IMR-90 (cell line): ENCODE measurements at regions not wholly inside any gene's neighbourhood (a gene's known extent, or its start where the extent isn't known, plus 50 kb on each side); places are given as distances from the start of the nearest gene placed in this dataset.

Source experiments
- ATAC-seq: fragments of 200-7000 bp; cut with Tn5 transposase; 2 replicates; pipeline ENCODE4 v1.9.1; 2020; ENCODE audit warnings: low read depth, mild to moderate bottlenecking, moderate library complexity
- BruUV-seq: library from RNA; stranded (reverse); fragments of 400-500 nt; replicated peaks from 2 replicates; lab custom pipeline; 2021; lab: Mats Ljungman, UMichigan
- CTCF ChIA-PET: fragments of 300-600 bp; formaldehyde crosslinking; extraction: SDS; loops from one replicate; lab custom pipeline; 2021; ENCODE audit warnings: antibody characterized with exemption; lab: Yijun Ruan, JAX
- POLR2A ChIA-PET: fragments of 300-600 bp; sonication (Branson Sonifier 250); formaldehyde crosslinking; loops from one replicate; lab custom pipeline; 2022; ENCODE audit warnings: antibody characterized with exemption; ENCODE audit not compliant: unreplicated experiment; lab: Charles Lee
- DNase-seq: peaks from one replicate; pipeline ENCODE4 v3.0.0; 2013
- H2AFZ ChIP-seq: replicated peaks from 2 replicates; pipeline ENCODE3; 2013; ENCODE audit warnings: low read length, mild to moderate bottlenecking; ENCODE audit not compliant: poor library complexity
- H2AK5ac ChIP-seq: 2 replicates; pipeline ENCODE4 v1.6.1; 2013; ENCODE audit warnings: low read depth, low read length, inconsistent platforms
- H2AK9ac ChIP-seq: replicated peaks from 2 replicates; pipeline ENCODE3; 2013; ENCODE audit warnings: mild to moderate bottlenecking, low read depth, low read length, moderate library complexity; ENCODE audit not compliant: poor library complexity
- H2BK120ac ChIP-seq: 2 replicates; pipeline ENCODE4 v1.6.1; 2013; ENCODE audit warnings: low read depth, low read length, inconsistent platforms
- H2BK15ac ChIP-seq: 3 replicates; pipeline ENCODE4 v1.6.1; 2013; ENCODE audit warnings: low read depth, low read length, inconsistent platforms
- H2BK20ac ChIP-seq: 2 replicates; pipeline ENCODE4 v1.6.1; 2013; ENCODE audit warnings: low read depth, mild to moderate bottlenecking, inconsistent platforms, low read length, moderate library complexity
- H2BK5ac ChIP-seq: 2 replicates; pipeline ENCODE4 v1.6.1; 2013; ENCODE audit warnings: mild to moderate bottlenecking, low read depth, low read length, inconsistent platforms; ENCODE audit not compliant: poor library complexity, severe bottlenecking
- H3K14ac ChIP-seq: replicated peaks from 2 replicates; pipeline ENCODE4 v1.6.1; 2013; ENCODE audit warnings: low read depth, low read length, inconsistent platforms
- H3K18ac ChIP-seq: 2 replicates; pipeline ENCODE4 v1.6.1; 2013; ENCODE audit warnings: low read depth, low read length, control low read depth
- H3K23ac ChIP-seq: 2 replicates; pipeline ENCODE4 v1.6.1; 2013; ENCODE audit warnings: low read depth, low read length, inconsistent platforms
- H3K27ac ChIP-seq: 2 replicates; pipeline ENCODE4 v1.5.1; 2013; ENCODE audit warnings: mild to moderate bottlenecking, control low read depth, low read length; ENCODE audit not compliant: insufficient read depth
- H3K27me3 ChIP-seq: 2 replicates; pipeline ENCODE4 v1.6.1; 2013; ENCODE audit warnings: low read length; ENCODE audit not compliant: control insufficient read depth, insufficient read depth
- H3K36me3 ChIP-seq: 2 replicates; pipeline ENCODE4 v1.6.1; 2013; ENCODE audit warnings: low read length, mixed read lengths; ENCODE audit not compliant: control insufficient read depth, insufficient read depth
- H3K4ac ChIP-seq: 2 replicates; pipeline ENCODE4 v1.6.1; 2013; ENCODE audit warnings: low read depth, low read length, inconsistent platforms
- H3K4me1 ChIP-seq: 2 replicates; pipeline ENCODE4 v1.6.1; 2013; ENCODE audit warnings: low read length, mixed read lengths; ENCODE audit not compliant: control insufficient read depth, insufficient read depth
- H3K4me2 ChIP-seq: 2 replicates; pipeline ENCODE4 v1.6.1; 2013; ENCODE audit warnings: low read depth, mild to moderate bottlenecking, control low read depth, low read length, moderate library complexity
- H3K4me3 ChIP-seq: 2 replicates; pipeline ENCODE4 v1.5.1; 2013; ENCODE audit warnings: low read depth, mild to moderate bottlenecking, control low read depth, low read length, moderate library complexity; ENCODE audit not compliant: insufficient read depth
- H3K56ac ChIP-seq: 2 replicates; pipeline ENCODE4 v1.6.1; 2013; ENCODE audit warnings: low read length, inconsistent platforms; ENCODE audit not compliant: insufficient read depth; ENCODE audit errors: extremely low read depth
- H3K79me1 ChIP-seq, 2 experiments: 2 replicates each; pipeline ENCODE4 v1.6.1; 2013; ENCODE audit warnings: low read length in 2 of 2, inconsistent platforms in 1 of 2, low read depth in 1 of 2
- H3K9ac ChIP-seq: 2 replicates; pipeline ENCODE4 v1.6.1; 2013; ENCODE audit warnings: low read depth, low read length, control low read depth
- H3K9me1 ChIP-seq: 2 replicates; pipeline ENCODE4 v1.6.1; 2013; ENCODE audit warnings: low read length, inconsistent platforms; ENCODE audit not compliant: insufficient read depth
- H3K9me3 ChIP-seq: 2 replicates; pipeline ENCODE4 v1.6.1; 2013; ENCODE audit warnings: low read length; ENCODE audit not compliant: control insufficient read depth, insufficient read depth
- H4K20me1 ChIP-seq: 2 replicates; pipeline ENCODE4 v1.6.1; 2013; ENCODE audit warnings: low read length, inconsistent platforms; ENCODE audit not compliant: insufficient read depth
- H4K5ac ChIP-seq: 2 replicates; pipeline ENCODE4 v1.6.1; 2013; ENCODE audit warnings: mild to moderate bottlenecking, low read depth, low read length, control low read depth
- H4K8ac ChIP-seq, 2 experiments: 2 replicates each; pipeline ENCODE4 v1.6.1; 2013; ENCODE audit warnings: low read depth in 2 of 2, low read length in 2 of 2, control low read depth in 1 of 2, inconsistent platforms in 1 of 2
- H4K91ac ChIP-seq: 2 replicates; pipeline ENCODE4 v1.6.1; 2013; ENCODE audit warnings: low read depth, low read length, inconsistent platforms; ENCODE audit not compliant: insufficient read depth
- CEBPB ChIP-seq: IDR thresholded peaks from 2 replicates; pipeline ENCODE4 v1.6.1; 2012; ENCODE audit warnings: low read depth, low read length, improper control_type of control experiment
- CHD1 ChIP-seq: IDR thresholded peaks from 2 replicates; pipeline ENCODE4 v1.6.1; 2012; ENCODE audit warnings: low read depth, low read length, improper control_type of control experiment
- MAFK ChIP-seq: IDR thresholded peaks from 2 replicates; pipeline ENCODE4 v1.6.1; 2012; ENCODE audit warnings: low read depth, low read length, improper control_type of control experiment
- MAZ ChIP-seq: IDR thresholded peaks from 2 replicates; pipeline ENCODE4 v1.6.1; 2012; ENCODE audit warnings: low read depth, mild to moderate bottlenecking, low read length, improper control_type of control experiment, moderate library complexity, borderline replicate concordance
- MXI1 ChIP-seq: IDR thresholded peaks from 2 replicates; pipeline ENCODE4 v1.6.1; 2012; ENCODE audit warnings: low read depth, mild to moderate bottlenecking, low read length, moderate library complexity, borderline replicate concordance
- NFE2L2 ChIP-seq: fragments of 150-350 bp; IDR thresholded peaks from 2 replicates; pipeline ENCODE4 v1.6.1; 2016; ENCODE audit warnings: low read depth, mild to moderate bottlenecking, low read length
- POLR2A ChIP-seq: IDR thresholded peaks from 2 replicates; pipeline ENCODE4 v1.6.1; 2012; ENCODE audit warnings: mild to moderate bottlenecking, low read depth, low read length
- SMC3 ChIP-seq: fragments of 150-350 bp; IDR thresholded peaks from 2 replicates; pipeline ENCODE4 v1.6.1; 2016; ENCODE audit warnings: low read depth, mild to moderate bottlenecking, antibody characterized with exemption, low read length, moderate library complexity
- WGBS, 2 experiments: methylation state at CpG; one replicate each; pipeline versions ENCODE4 v1.1.5 to v1.1.7; 2013; ENCODE audit warnings: missing lambda C conversion rate in 2 of 2; ENCODE audit not compliant: insufficient read length in 1 of 2; ENCODE audit errors: extremely low coverage in 2 of 2; 5-methylcytosine and 5-hydroxymethylcytosine counted together
- dilution Hi-C: fragments of 300-500 bp; cut with HindIII; formaldehyde crosslinking; loops from one replicate; pipeline ENCODE4 v1.14.3; 2018; ENCODE audit warnings: low sequenced_read_pairs; ENCODE audit not compliant: unreplicated experiment
- in situ Hi-C: fragments of 300-500 bp; cut with MboI; formaldehyde crosslinking; loops from 3 replicates; pipeline ENCODE4 v1.14.3; 2019; ENCODE audit warnings: low sequenced_read_pairs, inconsistent platforms, mixed read lengths
- intact Hi-C: fragments of 100-400 bp; cut with micrococcal nuclease; formaldehyde crosslinking; loops from 2 replicates; pipeline ENCODE4 v1.10.0; 2022
- TF ChIP-seq, protein P1 (sequence below): fragments of 150-350 bp; IDR thresholded peaks from 2 replicates; pipeline ENCODE4 v1.6.1; 2017; ENCODE audit warnings: mild to moderate bottlenecking, antibody characterized with exemption, low read length, low read depth
- TF ChIP-seq, protein P2 (sequence below): fragments of 150-350 bp; IDR thresholded peaks from 2 replicates; pipeline ENCODE4 v1.6.1; 2016; ENCODE audit warnings: low read depth, mild to moderate bottlenecking, low read length, moderate library complexity, borderline replicate concordance
- TF ChIP-seq, protein P3 (sequence below): conservative IDR thresholded peaks from 2 replicates; pipeline ENCODE4 v1.5.1; 2012; ENCODE audit warnings: mild to moderate bottlenecking, low read depth, low read length, improper control_type of control experiment

DNA sequence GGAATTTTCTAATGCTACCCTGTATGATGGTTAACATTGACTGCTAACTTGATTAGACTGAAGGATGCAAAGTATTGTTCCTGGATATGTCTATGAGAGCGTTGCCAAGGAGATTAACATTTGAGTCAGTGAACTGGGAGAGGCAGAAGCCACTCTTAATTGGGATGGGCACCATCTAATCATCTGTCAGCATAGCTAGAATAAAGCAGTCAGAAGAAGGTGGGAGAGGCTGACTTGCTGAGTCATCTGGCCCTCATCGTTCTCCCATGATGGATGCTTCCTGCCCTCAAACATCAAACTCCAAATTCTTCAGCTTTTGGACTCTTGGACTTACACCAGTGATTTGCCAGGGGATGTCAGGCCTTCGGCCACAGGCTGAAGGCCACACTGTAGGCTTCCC lies 878.5 kb downstream of the PCDH7 start:
- ChIA-PET POLR2A (no interaction called here), CTCF (no interaction called here)
- H3K56ac ChIP-seq = no peak overlapping the region
- no TSS peak for BruUV-seq
- H2AK9ac ChIP-seq = no peak overlapping the region
- no peak overlapping the region for H3K18ac ChIP-seq
- WGBS, 2 experiments = no CpG with 5 or more reads among the region's 3 CpGs
- no peak overlapping the region for H2BK5ac ChIP-seq
- intact Hi-C loops = no loop called here
- no peak overlapping the region for H4K5ac ChIP-seq
- no peak overlapping the region for H2BK15ac ChIP-seq
- no peak for ATAC-seq
- H3K27ac ChIP-seq = no peak overlapping the region
- in situ Hi-C loops = no loop called here
- no peaks in the 10 kb centered on the region for H4K20me1 ChIP-seq
- no peak overlapping the region for H3K4me3 ChIP-seq
- no peak overlapping the region for H3K14ac ChIP-seq
- H2BK120ac ChIP-seq = no peak overlapping the region
- H3K4me1 ChIP-seq = no peaks in the 10 kb centered on the region
- no peak for TF ChIP-seq MAFK
- no peak for TF ChIP-seq CHD1
- TF ChIP-seq NFE2L2 = no peak
- TF ChIP-seq MXI1 = no peak
- TF ChIP-seq CEBPB = no peak
- TF ChIP-seq POLR2A = no peak
- no peak for TF ChIP-seq MAZ
- no peak for TF ChIP-seq SMC3
- TF ChIP-seq, protein P1, sequence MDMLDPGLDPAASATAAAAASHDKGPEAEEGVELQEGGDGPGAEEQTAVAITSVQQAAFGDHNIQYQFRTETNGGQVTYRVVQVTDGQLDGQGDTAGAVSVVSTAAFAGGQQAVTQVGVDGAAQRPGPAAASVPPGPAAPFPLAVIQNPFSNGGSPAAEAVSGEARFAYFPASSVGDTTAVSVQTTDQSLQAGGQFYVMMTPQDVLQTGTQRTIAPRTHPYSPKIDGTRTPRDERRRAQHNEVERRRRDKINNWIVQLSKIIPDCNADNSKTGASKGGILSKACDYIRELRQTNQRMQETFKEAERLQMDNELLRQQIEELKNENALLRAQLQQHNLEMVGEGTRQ = no peak
- TF ChIP-seq, protein P2, sequence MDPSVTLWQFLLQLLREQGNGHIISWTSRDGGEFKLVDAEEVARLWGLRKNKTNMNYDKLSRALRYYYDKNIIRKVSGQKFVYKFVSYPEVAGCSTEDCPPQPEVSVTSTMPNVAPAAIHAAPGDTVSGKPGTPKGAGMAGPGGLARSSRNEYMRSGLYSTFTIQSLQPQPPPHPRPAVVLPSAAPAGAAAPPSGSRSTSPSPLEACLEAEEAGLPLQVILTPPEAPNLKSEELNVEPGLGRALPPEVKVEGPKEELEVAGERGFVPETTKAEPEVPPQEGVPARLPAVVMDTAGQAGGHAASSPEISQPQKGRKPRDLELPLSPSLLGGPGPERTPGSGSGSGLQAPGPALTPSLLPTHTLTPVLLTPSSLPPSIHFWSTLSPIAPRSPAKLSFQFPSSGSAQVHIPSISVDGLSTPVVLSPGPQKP = no peak
- TF ChIP-seq, protein P3, sequence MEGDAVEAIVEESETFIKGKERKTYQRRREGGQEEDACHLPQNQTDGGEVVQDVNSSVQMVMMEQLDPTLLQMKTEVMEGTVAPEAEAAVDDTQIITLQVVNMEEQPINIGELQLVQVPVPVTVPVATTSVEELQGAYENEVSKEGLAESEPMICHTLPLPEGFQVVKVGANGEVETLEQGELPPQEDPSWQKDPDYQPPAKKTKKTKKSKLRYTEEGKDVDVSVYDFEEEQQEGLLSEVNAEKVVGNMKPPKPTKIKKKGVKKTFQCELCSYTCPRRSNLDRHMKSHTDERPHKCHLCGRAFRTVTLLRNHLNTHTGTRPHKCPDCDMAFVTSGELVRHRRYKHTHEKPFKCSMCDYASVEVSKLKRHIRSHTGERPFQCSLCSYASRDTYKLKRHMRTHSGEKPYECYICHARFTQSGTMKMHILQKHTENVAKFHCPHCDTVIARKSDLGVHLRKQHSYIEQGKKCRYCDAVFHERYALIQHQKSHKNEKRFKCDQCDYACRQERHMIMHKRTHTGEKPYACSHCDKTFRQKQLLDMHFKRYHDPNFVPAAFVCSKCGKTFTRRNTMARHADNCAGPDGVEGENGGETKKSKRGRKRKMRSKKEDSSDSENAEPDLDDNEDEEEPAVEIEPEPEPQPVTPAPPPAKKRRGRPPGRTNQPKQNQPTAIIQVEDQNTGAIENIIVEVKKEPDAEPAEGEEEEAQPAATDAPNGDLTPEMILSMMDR = no peak
- no peak overlapping the region for H3K4me2 ChIP-seq
- no peak overlapping the region for H3K4ac ChIP-seq
- H3K79me1 ChIP-seq = no peaks in the 10 kb centered on the region
- no peak for DNase-seq
- H3K23ac ChIP-seq = no peak overlapping the region
- H3K36me3 ChIP-seq = no peaks in the 10 kb centered on the region
- no peak overlapping the region for H3K9ac ChIP-seq
- dilution Hi-C loops = no loop called here
- H2BK20ac ChIP-seq = no peak overlapping the region
- H2AK5ac ChIP-seq = no peak overlapping the region
- 0 out of 2 replicates have a peak, but pooled peaks cover 3% of the 10 kb centered on the region for H3K9me3 ChIP-seq
- no peak overlapping the region for H2AFZ ChIP-seq
- no peaks in the 10 kb centered on the region for H3K9me1 ChIP-seq
- H3K27me3 ChIP-seq = no peaks in the 10 kb centered on the region
- H4K91ac ChIP-seq = no peak overlapping the region
- H4K8ac ChIP-seq = no peak overlapping the region
